HG02571 (cell line): ENCODE measurements at regions not wholly inside any gene's neighbourhood (a gene's known extent, or its start where the extent isn't known, plus 50 kb on each side); places are given as distances from the start of the nearest gene placed in this dataset.

Experiments used
- ATAC-seq: cut with Tn5 transposase; IDR thresholded peaks from one replicate; pipeline ENCODE4 v1.9.1; 2021; ENCODE audit warnings: mild to moderate bottlenecking, moderate library complexity; ENCODE audit not compliant: unreplicated experiment

- ATAC-seq, result no peak
These were observed 53.6 kb upstream of the EPCAM start for GRCh38 chr2:47315475-47315874.

GRCh38 chr2:47313728-47314127 lies 55.4 kb upstream of the EPCAM start:
- ATAC-seq, result no peak

GRCh38 chr2:47313141-47313691 lies 55.9 kb upstream of the EPCAM start:
- ATAC-seq, result no peak

- no peak for ATAC-seq
These were observed 56.6 kb upstream of the EPCAM start for GRCh38 chr2:47312491-47312850.

GRCh38 chr2:47311764-47312490 lies 57.2 kb upstream of the EPCAM start:
- ATAC-seq, result no peak

GRCh38 chr2:47310801-47311560 lies 58.1 kb upstream of the EPCAM start:
- ATAC-seq, result peak; percentile 12

GRCh38 chr2:47309952-47310800 lies 58.9 kb upstream of the EPCAM start:
- ATAC-seq, result peak; percentile 85

GRCh38 chr2:47309472-47309951 lies 59.6 kb upstream of the EPCAM start:
- no peak for ATAC-seq

GRCh38 chr2:47307066-47307465 lies 62.0 kb upstream of the EPCAM start:
- no peak for ATAC-seq

- no peak for ATAC-seq
These were observed 64.5 kb upstream of the EPCAM start for GRCh38 chr2:47304654-47305053.

GRCh38 chr2:47303341-47304148 lies 65.6 kb upstream of the EPCAM start:
- no peak for ATAC-seq

GRCh38 chr2:47302308-47302707 lies 66.8 kb upstream of the EPCAM start:
- ATAC-seq, result no peak

GRCh38 chr2:47301731-47302130 lies 67.4 kb upstream of the EPCAM start:
- no peak for ATAC-seq

- peak; percentile 69 for ATAC-seq
These were observed 67.9 kb upstream of the EPCAM start for GRCh38 chr2:47301277-47301618.

- peak; percentile 52 for ATAC-seq
These were observed 68.4 kb upstream of the EPCAM start for GRCh38 chr2:47300609-47301276.

GRCh38 chr2:47300081-47300480 lies 69.0 kb upstream of the EPCAM start:
- no peak for ATAC-seq

- ATAC-seq, result no peak
These were observed 69.6 kb upstream of the EPCAM start for GRCh38 chr2:47299555-47299954.

GRCh38 chr2:47298771-47299170 lies 70.3 kb upstream of the EPCAM start:
- no peak for ATAC-seq

GRCh38 chr2:47297767-47298425 lies 71.2 kb upstream of the EPCAM start:
- ATAC-seq, result no peak
